OCI-LY1 (cell line): ENCODE measurements at regions not wholly inside any gene's neighbourhood (a gene's known extent, or its start where the extent isn't known, plus 50 kb on each side); places are given as distances from the start of the nearest gene placed in this dataset.

Experiments
- H2AFZ ChIP-seq: fragments of 200-600 bp; sonication (generic), shearing (Covaris generic); 2 replicates; pipeline ENCODE4 v1.6.0; 2014; ENCODE audit warnings: antibody characterized with exemption, mild to moderate bottlenecking, low read length
- H3F3A ChIP-seq: fragments of 200-600 bp; sonication (generic), shearing (Covaris generic); 2 replicates; pipeline ENCODE4 v1.6.0; 2014; ENCODE audit warnings: mild to moderate bottlenecking, antibody characterized with exemption, low read length, moderate library complexity; ENCODE audit not compliant: insufficient read depth
- H3K27ac ChIP-seq: fragments of 200-600 bp; sonication (generic); 2 replicates; pipeline ENCODE4 v1.5.1; 2014; ENCODE audit warnings: low read length, mixed run types, mild to moderate bottlenecking, low read depth; ENCODE audit not compliant: poor library complexity, severe bottlenecking
- H3K27me3 ChIP-seq: fragments of 200-600 bp; sonication (generic); 2 replicates; pipeline ENCODE4 v1.6.0; 2014; ENCODE audit warnings: antibody characterized with exemption, mild to moderate bottlenecking, low read length, moderate library complexity; ENCODE audit not compliant: insufficient read depth
- H3K36me3 ChIP-seq: fragments of 200-600 bp; sonication (generic); 2 replicates; pipeline ENCODE4 v1.6.1; 2014; ENCODE audit warnings: mild to moderate bottlenecking, antibody characterized with exemption, low read length, moderate library complexity, mixed read lengths; ENCODE audit not compliant: insufficient read depth
- H3K4me1 ChIP-seq: fragments of 200-600 bp; sonication (generic); 2 replicates; pipeline ENCODE4 v1.5.1; 2014; ENCODE audit warnings: mild to moderate bottlenecking, low read length, moderate library complexity; ENCODE audit not compliant: insufficient read depth, severe bottlenecking
- H3K4me2 ChIP-seq: fragments of 200-600 bp; sonication (generic), shearing (Covaris generic); 2 replicates; pipeline ENCODE4 v1.6.1; 2014; ENCODE audit warnings: low read length
- H3K4me3 ChIP-seq: fragments of 200-600 bp; sonication (generic); 2 replicates; pipeline ENCODE4 v1.5.1; 2014; ENCODE audit warnings: low read length, low read depth, mild to moderate bottlenecking, mixed read lengths; ENCODE audit not compliant: poor library complexity, severe bottlenecking
- H3K79me2 ChIP-seq: fragments of 200-600 bp; shearing (Covaris generic); 2 replicates; pipeline ENCODE4 v1.6.1; 2016; ENCODE audit warnings: mixed run types, low read length, mixed read lengths; ENCODE audit not compliant: insufficient read depth
- H3K9ac ChIP-seq: fragments of 200-600 bp; sonication (generic), shearing (Covaris generic); 2 replicates; pipeline ENCODE4 v1.6.1; 2014; ENCODE audit warnings: mild to moderate bottlenecking, low read length, mixed read lengths
- H3K9me2 ChIP-seq: fragments of 200-600 bp; sonication (generic), shearing (Covaris generic); 2 replicates; pipeline ENCODE4 v1.6.1; 2014; ENCODE audit warnings: low read depth, mild to moderate bottlenecking, low read length, mixed read lengths
- H3K9me3 ChIP-seq: fragments of 200-600 bp; shearing (Covaris generic); 2 replicates; pipeline ENCODE4 v1.6.1; 2014; ENCODE audit warnings: low read length, mixed read lengths
- H4K20me1 ChIP-seq: fragments of 200-600 bp; sonication (generic), shearing (Covaris generic); 2 replicates; pipeline ENCODE4 v1.6.0; 2016; ENCODE audit warnings: mild to moderate bottlenecking, low read length; ENCODE audit not compliant: insufficient read depth
- CTCF ChIP-seq: fragments of 200-600 bp; sonication (generic), shearing (Covaris generic); IDR thresholded peaks from 2 replicates; pipeline ENCODE4 v1.5.1; 2017; ENCODE audit warnings: mild to moderate bottlenecking, antibody characterized with exemption, low read length, moderate library complexity, mixed read lengths
- EZH2 ChIP-seq: fragments of 200-600 bp; sonication (generic), shearing (Covaris generic); IDR thresholded peaks from 2 replicates; pipeline ENCODE4 v1.8.0; 2017; ENCODE audit warnings: borderline replicate concordance, mixed run types, mild to moderate bottlenecking, antibody characterized with exemption, low read length, moderate library complexity, mixed read lengths

GRCh38 chr6:9057937-9058336 is 622.6 kb upstream of the SLC35B3 start:
- Histone ChIP-seq H3K9me3 (no peaks in the 10 kb centered on the region), H3K4me3 (no peak overlapping the region), H3K9ac (no peak overlapping the region), H3K9me2 (no peaks in the 10 kb centered on the region), H3K79me2 (no peaks in the 10 kb centered on the region), H3F3A (no peaks in the 10 kb centered on the region), H3K4me1 (no peaks in the 10 kb centered on the region), H3K27me3 (no peaks in the 10 kb centered on the region), H3K36me3 (no peaks in the 10 kb centered on the region), H3K27ac (no peak overlapping the region), H4K20me1 (no peaks in the 10 kb centered on the region), H3K4me2 (no peak overlapping the region), H2AFZ (no peak overlapping the region)
- TF ChIP-seq EZH2: no peak
- no peak for TF ChIP-seq CTCF

- Histone ChIP-seq H4K20me1 (no peaks in the 10 kb centered on the region), H3K9ac (no peak overlapping the region), H3K4me1 (no peaks in the 10 kb centered on the region), H2AFZ (no peak overlapping the region), H3K36me3 (no peaks in the 10 kb centered on the region), H3K27ac (no peak overlapping the region), H3K79me2 (no peaks in the 10 kb centered on the region), H3K4me2 (no peak overlapping the region), H3K27me3 (no peaks in the 10 kb centered on the region), H3K4me3 (no peak overlapping the region), H3K9me2 (no peaks in the 10 kb centered on the region), H3F3A (no peaks in the 10 kb centered on the region), H3K9me3 (no peaks in the 10 kb centered on the region)
- TF ChIP-seq CTCF (no peak), EZH2 (no peak)
Observed at GRCh38 chr6:9056556-9056955, 621.2 kb upstream of the SLC35B3 start.

GRCh38 chr6:9044426-9044825 is 609.1 kb upstream of the SLC35B3 start:
- no peaks in the 10 kb centered on the region for H3K36me3 ChIP-seq
- no peaks in the 10 kb centered on the region for H3K27me3 ChIP-seq
- no peaks in the 10 kb centered on the region for H3K79me2 ChIP-seq
- H3K9me3 ChIP-seq: no peaks in the 10 kb centered on the region
- no peaks in the 10 kb centered on the region for H4K20me1 ChIP-seq
- H3K9ac ChIP-seq: no peak overlapping the region
- TF ChIP-seq EZH2 (no peak), CTCF (no peak)
- no peaks in the 10 kb centered on the region for H3F3A ChIP-seq
- H2AFZ ChIP-seq: no peak overlapping the region
- H3K4me3 ChIP-seq: no peak overlapping the region
- H3K4me1 ChIP-seq: no peaks in the 10 kb centered on the region
- H3K4me2 ChIP-seq: no peak overlapping the region
- no peak overlapping the region for H3K27ac ChIP-seq
- no peaks in the 10 kb centered on the region for H3K9me2 ChIP-seq
